WI38 (cell line): ENCODE measurements at regions not wholly inside any gene's neighbourhood (a gene's known extent, or its start where the extent isn't known, plus 50 kb on each side); places are given as distances from the start of the nearest gene placed in this dataset.

ENCODE experiments used
- H3K4me3 ChIP-seq: 2 replicates; pipeline ENCODE4 v1.5.1; 2011; ENCODE audit warnings: low read depth, mild to moderate bottlenecking, control low read depth, low read length
- CTCF ChIP-seq: IDR thresholded peaks from 2 replicates; pipeline ENCODE4 v1.5.1; 2012; ENCODE audit warnings: low read depth, mild to moderate bottlenecking, control low read depth, low read length

GRCh38 chr5:100974082-100974481 lies 71.0 kb upstream of the ST8SIA4 start:
- H3K4me3 ChIP-seq = no peak overlapping the region
- no peak for TF ChIP-seq CTCF

DNA sequence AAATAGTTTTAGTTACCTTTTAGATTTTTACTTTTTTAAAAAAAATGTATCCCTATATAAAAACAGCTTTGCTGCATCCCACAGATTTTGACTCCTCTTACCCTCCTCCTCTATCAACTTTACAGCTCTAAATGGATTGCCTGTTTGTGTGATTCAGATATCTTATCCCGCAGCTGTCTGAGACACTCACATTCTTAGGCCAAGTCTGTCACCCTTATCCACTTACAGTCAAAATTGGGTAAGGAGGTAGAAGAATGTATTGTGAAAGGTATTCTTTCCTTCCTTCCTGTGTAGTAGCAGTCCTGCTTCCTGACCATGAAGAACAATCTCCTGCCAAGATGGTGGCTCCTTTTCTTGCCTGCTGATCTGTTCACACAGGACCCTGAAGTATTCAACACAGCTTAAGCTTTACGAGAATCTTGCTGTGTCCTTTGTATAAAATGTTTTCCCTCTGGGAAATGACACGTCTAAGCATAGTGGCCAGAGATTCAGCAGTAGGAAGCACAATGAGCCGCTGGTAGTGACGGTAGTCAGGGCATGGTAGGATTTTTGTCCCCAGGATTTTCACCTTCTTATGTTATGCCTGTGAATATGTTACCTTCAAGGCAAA lies 67.7 kb upstream of the ST8SIA4 start:
- no peak for TF ChIP-seq CTCF
- H3K4me3 ChIP-seq = no peak overlapping the region

- no peak for TF ChIP-seq CTCF
- no peak overlapping the region for H3K4me3 ChIP-seq
These were observed 62.2 kb upstream of the ST8SIA4 start for GRCh38 chr5:100965291-100965690.
